Activated B cell treated with CpG ODN at 0.5 μM for 24 hours (primary cell): ENCODE measurements at regions not wholly inside any gene's neighbourhood (a gene's known extent, or its start where the extent isn't known, plus 50 kb on each side); places are given as distances from the start of the nearest gene placed in this dataset.

ENCODE experiments used
- ATAC-seq: fragments of 200-7000 bp; cut with Tn5 transposase; one replicate; pipeline ENCODE4 v1.10.0; 2021; ENCODE audit warnings: low read depth, mild to moderate bottlenecking, moderate library complexity
- CTCF ChIA-PET: fragments of 350-600 bp; sonication (Branson Sonifier 250); formaldehyde crosslinking; loops from one replicate; lab custom pipeline; 2021; ENCODE audit warnings: antibody characterized with exemption; lab: Charles Lee
- POLR2A ChIA-PET: fragments of 350-600 bp; sonication (Branson Sonifier 250); formaldehyde crosslinking; loops from one replicate; lab custom pipeline; 2021; ENCODE audit warnings: antibody characterized with exemption; lab: Charles Lee
- DNase-seq: peaks from one replicate; pipeline ENCODE4 v3.0.0; 2022
- H3K27ac Mint-ChIP-seq: one replicate; pipeline ENCODE4 v1.8.0; 2020; ENCODE audit warnings: mixed read lengths
- H3K27me3 Mint-ChIP-seq: one replicate; pipeline ENCODE4 v1.8.0; 2021; ENCODE audit warnings: mixed read lengths
- H3K36me3 Mint-ChIP-seq: one replicate; pipeline ENCODE4 v1.8.0; 2021; ENCODE audit warnings: low read depth, mixed read lengths
- H3K4me1 Mint-ChIP-seq: one replicate; pipeline ENCODE4 v1.8.0; 2021; ENCODE audit warnings: mixed read lengths
- H3K4me3 Mint-ChIP-seq: one replicate; pipeline ENCODE4 v1.8.0; 2020; ENCODE audit warnings: mild to moderate bottlenecking, mixed read lengths
- H3K9me3 Mint-ChIP-seq: one replicate; pipeline ENCODE4 v1.8.0; 2020; ENCODE audit warnings: mixed read lengths
- CTCF ChIP-seq: fragments of 200-600 bp; IDR thresholded peaks from one replicate; pipeline ENCODE4 v1.8.0; 2022; ENCODE audit warnings: antibody characterized with exemption, mild to moderate bottlenecking
- intact Hi-C: fragments of 100-400 bp; cut with micrococcal nuclease; formaldehyde crosslinking; loops from one replicate; pipeline ENCODE4 v1.15.1; 2024

GRCh38 chr13:33992881-33993336 is 175.0 kb downstream of the RFC3 start:
- CTCF ChIA-PET: no interaction called here
- no peaks in the 10 kb centered on the region for H3K9me3 Mint-ChIP-seq
- H3K4me3 Mint-ChIP-seq: no peak overlapping the region
- intact Hi-C loops: no loop called here
- no peaks in the 10 kb centered on the region for H3K27me3 Mint-ChIP-seq
- no peak for TF ChIP-seq CTCF
- peaks cover 2% of the 10 kb centered on the region for H3K4me1 Mint-ChIP-seq
- H3K36me3 Mint-ChIP-seq: no peaks in the 10 kb centered on the region
- ATAC-seq (no peak), DNase-seq (no peak)
- POLR2A ChIA-PET: no interaction called here
- no peak overlapping the region for H3K27ac Mint-ChIP-seq

- Mint-ChIP-seq H3K27me3 (no peaks in the 10 kb centered on the region), H3K4me3 (no peak overlapping the region), H3K4me1 (peaks cover 2% of the 10 kb centered on the region), H3K36me3 (no peaks in the 10 kb centered on the region), H3K27ac (no peak overlapping the region), H3K9me3 (no peaks in the 10 kb centered on the region)
- no peak for DNase-seq
- intact Hi-C loops: no loop called here
- TF ChIP-seq CTCF: no peak
- ATAC-seq: no peak
- ChIA-PET CTCF (no interaction called here), POLR2A (no interaction called here)
Measured at GRCh38 chr13:33994198-33994597, 176.2 kb downstream of the RFC3 start.

GRCh38 chr13:33994826-33995502 is 177.0 kb downstream of the RFC3 start:
- POLR2A ChIA-PET: no interaction called here
- TF ChIP-seq CTCF: no peak
- ATAC-seq: no peak

GRCh38 chr13:33996636-33997035 is 178.7 kb downstream of the RFC3 start:
- H3K4me3 Mint-ChIP-seq: no peak overlapping the region
- CTCF ChIA-PET: no interaction called here
- DNase-seq (no peak), ATAC-seq (no peak)
- no peaks in the 10 kb centered on the region for H3K9me3 Mint-ChIP-seq
- intact Hi-C loops: no loop called here
- POLR2A ChIA-PET: no interaction called here
- no peak overlapping the region for H3K27ac Mint-ChIP-seq
- H3K4me1 Mint-ChIP-seq: peaks cover 2% of the 10 kb centered on the region
- H3K36me3 Mint-ChIP-seq: no peaks in the 10 kb centered on the region
- no peaks in the 10 kb centered on the region for H3K27me3 Mint-ChIP-seq
- TF ChIP-seq CTCF: no peak

More at GRCh38 chr13:33994826-33995502, 177.0 kb downstream of the RFC3 start:
- Mint-ChIP-seq H3K36me3 (no peaks in the 10 kb centered on the region), H3K9me3 (no peaks in the 10 kb centered on the region), H3K27me3 (no peaks in the 10 kb centered on the region), H3K27ac (no peak overlapping the region), H3K4me3 (no peak overlapping the region), H3K4me1 (peaks cover 2% of the 10 kb centered on the region)
- intact Hi-C loops: no loop called here
- no peak for DNase-seq
- CTCF ChIA-PET: no interaction called here

GRCh38 chr13:33997574-33997973 is 179.6 kb downstream of the RFC3 start:
- ChIA-PET CTCF (no interaction called here), POLR2A (no interaction called here)
- Mint-ChIP-seq H3K27ac (no peak overlapping the region), H3K27me3 (no peaks in the 10 kb centered on the region), H3K4me1 (peaks cover 2% of the 10 kb centered on the region), H3K9me3 (no peaks in the 10 kb centered on the region), H3K4me3 (no peak overlapping the region), H3K36me3 (no peaks in the 10 kb centered on the region)
- ATAC-seq (no peak), DNase-seq (no peak)
- TF ChIP-seq CTCF: no peak
- intact Hi-C loops: no loop called here
